Retinal pigment epithelial cell (primary cell): ENCODE measurements at regions not wholly inside any gene's neighbourhood (a gene's known extent, or its start where the extent isn't known, plus 50 kb on each side); places are given as distances from the start of the nearest gene placed in this dataset.

Experiments
- DNase-seq: peaks from one replicate; pipeline ENCODE4 v3.0.0-alpha.2; 2010; ENCODE audit warnings: low read depth
- H3K4me3 ChIP-seq: 2 replicates; pipeline ENCODE4 v1.5.1; 2011; ENCODE audit warnings: mild to moderate bottlenecking, low read length, control low read depth, moderate library complexity
- TF ChIP-seq, protein P1 (sequence below): conservative IDR thresholded peaks from 2 replicates; pipeline ENCODE4 v1.5.1; 2011; ENCODE audit warnings: low read depth, low read length, control low read depth, inconsistent platforms

DNA sequence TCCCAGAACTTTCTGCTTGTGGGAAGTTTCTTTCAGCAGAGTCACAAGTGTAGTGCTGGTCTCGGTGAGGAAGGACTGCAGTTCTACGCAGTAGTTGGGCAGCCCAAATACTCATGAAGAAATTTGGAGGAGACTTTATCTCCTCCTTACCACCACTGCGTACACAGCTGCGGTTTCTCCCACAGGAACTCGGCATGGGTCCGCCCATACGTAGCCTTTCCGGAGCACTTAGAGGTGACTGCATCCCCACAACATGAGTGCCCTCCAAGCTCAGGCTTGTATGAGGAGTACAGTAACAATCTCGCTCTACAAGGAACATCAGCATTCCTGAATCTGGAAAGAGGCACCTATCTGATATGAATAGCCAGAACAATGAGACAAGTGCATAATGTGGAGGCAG lies 549.2 kb upstream of the SEMA3D start:
- no peak for DNase-seq
- TF ChIP-seq, protein P1, sequence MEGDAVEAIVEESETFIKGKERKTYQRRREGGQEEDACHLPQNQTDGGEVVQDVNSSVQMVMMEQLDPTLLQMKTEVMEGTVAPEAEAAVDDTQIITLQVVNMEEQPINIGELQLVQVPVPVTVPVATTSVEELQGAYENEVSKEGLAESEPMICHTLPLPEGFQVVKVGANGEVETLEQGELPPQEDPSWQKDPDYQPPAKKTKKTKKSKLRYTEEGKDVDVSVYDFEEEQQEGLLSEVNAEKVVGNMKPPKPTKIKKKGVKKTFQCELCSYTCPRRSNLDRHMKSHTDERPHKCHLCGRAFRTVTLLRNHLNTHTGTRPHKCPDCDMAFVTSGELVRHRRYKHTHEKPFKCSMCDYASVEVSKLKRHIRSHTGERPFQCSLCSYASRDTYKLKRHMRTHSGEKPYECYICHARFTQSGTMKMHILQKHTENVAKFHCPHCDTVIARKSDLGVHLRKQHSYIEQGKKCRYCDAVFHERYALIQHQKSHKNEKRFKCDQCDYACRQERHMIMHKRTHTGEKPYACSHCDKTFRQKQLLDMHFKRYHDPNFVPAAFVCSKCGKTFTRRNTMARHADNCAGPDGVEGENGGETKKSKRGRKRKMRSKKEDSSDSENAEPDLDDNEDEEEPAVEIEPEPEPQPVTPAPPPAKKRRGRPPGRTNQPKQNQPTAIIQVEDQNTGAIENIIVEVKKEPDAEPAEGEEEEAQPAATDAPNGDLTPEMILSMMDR: no peak
- no peak overlapping the region for H3K4me3 ChIP-seq

- DNase-seq: no peak
- no peak overlapping the region for H3K4me3 ChIP-seq
- TF ChIP-seq, protein P1: no peak
Observed at GRCh38 chr7:85734823-85735222, 548.0 kb upstream of the SEMA3D start.

- TF ChIP-seq, protein P1: no peak
- no peak for DNase-seq
- no peak overlapping the region for H3K4me3 ChIP-seq
Observed at GRCh38 chr7:85733169-85733915, 546.5 kb upstream of the SEMA3D start.

GRCh38 chr7:85730012-85730411 lies 543.2 kb upstream of the SEMA3D start:
- TF ChIP-seq, protein P1: no peak
- no peak for DNase-seq
- H3K4me3 ChIP-seq: no peak overlapping the region

DNA sequence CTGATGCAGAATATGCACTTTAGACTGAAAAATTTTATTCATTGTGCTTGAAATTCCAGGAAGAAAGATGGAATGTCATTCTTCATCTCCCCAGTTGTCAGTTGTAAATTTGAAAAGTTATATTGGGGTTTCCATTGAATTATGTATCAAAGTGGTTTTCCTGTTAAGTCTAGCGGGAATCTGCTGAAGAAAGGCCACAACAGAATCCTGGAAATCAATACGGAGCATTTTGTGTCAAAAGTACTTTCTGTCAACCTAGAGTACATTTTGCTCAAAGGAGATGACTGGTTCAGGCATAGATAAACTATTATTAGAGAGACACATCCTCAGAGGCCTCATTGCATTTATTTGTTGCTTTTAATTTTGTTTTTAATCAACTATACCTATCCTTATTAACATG lies 538.2 kb upstream of the SEMA3D start:
- no peak for DNase-seq
- TF ChIP-seq, protein P1: no peak
- H3K4me3 ChIP-seq: no peak overlapping the region

- TF ChIP-seq, protein P1: no peak
- no peak overlapping the region for H3K4me3 ChIP-seq
- peak; percentile 71 for DNase-seq
Observed at GRCh38 chr7:85719981-85720953, 533.4 kb upstream of the SEMA3D start.
